CD4-positive, CD25-positive, alpha-beta regulatory T cell (primary cell): ENCODE measurements at regions not wholly inside any gene's neighbourhood (a gene's known extent, or its start where the extent isn't known, plus 50 kb on each side); places are given as distances from the start of the nearest gene placed in this dataset.
"Not testable (repeated sequence)": the region's sequence is repeated elsewhere in the genome, so short reads cannot be mapped to it uniquely, and the experiment has no call there.

Experiments
- ATAC-seq, 2 donors: fragments of 150-1000 bp; cut with Tn5 transposase; one replicate each; pipeline ENCODE4 v1.10.0; 2021; ENCODE audit warnings: low read depth in 2 of 2, moderate number of reproducible peaks in 2 of 2, moderate library complexity in 1 of 2
- DNase-seq, 3 donors: peaks; one replicate each; pipeline versions ENCODE4 v3.0.0 to v3.0.0-alpha.2; 2012 to 2022; ENCODE audit warnings: mixed read lengths in 1 of 3
- H3K27ac ChIP-seq: one replicate; pipeline ENCODE4 v1.7.0; 2013; ENCODE audit warnings: mild to moderate bottlenecking, low read length; ENCODE audit not compliant: insufficient read depth, poor library complexity, severe bottlenecking
- H3K27me3 ChIP-seq: one replicate; pipeline ENCODE4 v1.7.0; 2013; ENCODE audit warnings: low read length; ENCODE audit not compliant: control insufficient read depth, insufficient read depth
- H3K36me3 ChIP-seq: one replicate; pipeline ENCODE4 v1.7.0; 2013; ENCODE audit warnings: mild to moderate bottlenecking, low read length, moderate library complexity; ENCODE audit not compliant: control insufficient read depth, insufficient read depth
- H3K4me1 ChIP-seq: 2 replicates; pipeline ENCODE4 v1.7.0; 2013; ENCODE audit warnings: mild to moderate bottlenecking, low read length; ENCODE audit not compliant: insufficient read depth, control insufficient read depth, poor library complexity, severe bottlenecking
- H3K4me3 ChIP-seq: one replicate; pipeline ENCODE4 v1.7.0; 2013; ENCODE audit warnings: low read depth, mild to moderate bottlenecking, low read length, moderate library complexity
- H3K9me3 ChIP-seq, 2 experiments: 1 replicate in 1 of 2; 2 replicates in 1 of 2; pipeline ENCODE4 v1.7.0; 2013; ENCODE audit warnings: low read length in 2 of 2, mild to moderate bottlenecking in 1 of 2, moderate library complexity in 1 of 2; ENCODE audit not compliant: control insufficient read depth in 2 of 2
- H3K27ac Mint-ChIP-seq, 3 donors: one replicate each; pipeline ENCODE4 v1.8.0; 2020 to 2022; ENCODE audit warnings: mild to moderate bottlenecking in 3 of 3, mixed read lengths in 3 of 3, moderate library complexity in 2 of 3
- H3K27me3 Mint-ChIP-seq: one replicate; pipeline ENCODE4 v1.8.0; 2022; ENCODE audit warnings: mild to moderate bottlenecking, mixed read lengths
- H3K36me3 Mint-ChIP-seq: one replicate; pipeline ENCODE4 v1.8.0; 2020; ENCODE audit warnings: mixed read lengths
- H3K4me1 Mint-ChIP-seq, 4 donors: one replicate each; pipeline ENCODE4 v1.8.0; 2020 to 2022; ENCODE audit warnings: mixed read lengths in 4 of 4, mild to moderate bottlenecking in 1 of 4
- H3K4me3 Mint-ChIP-seq, 4 donors: one replicate each; pipeline ENCODE4 v1.8.0; 2020 to 2022; ENCODE audit warnings: mild to moderate bottlenecking in 4 of 4, mixed read lengths in 4 of 4, moderate library complexity in 3 of 4
- H3K9me3 Mint-ChIP-seq, 7 donors: one replicate each; pipeline ENCODE4 v1.8.0; 2020 to 2022; ENCODE audit warnings: mixed read lengths in 7 of 7, mild to moderate bottlenecking in 3 of 7, moderate library complexity in 2 of 7

DNA sequence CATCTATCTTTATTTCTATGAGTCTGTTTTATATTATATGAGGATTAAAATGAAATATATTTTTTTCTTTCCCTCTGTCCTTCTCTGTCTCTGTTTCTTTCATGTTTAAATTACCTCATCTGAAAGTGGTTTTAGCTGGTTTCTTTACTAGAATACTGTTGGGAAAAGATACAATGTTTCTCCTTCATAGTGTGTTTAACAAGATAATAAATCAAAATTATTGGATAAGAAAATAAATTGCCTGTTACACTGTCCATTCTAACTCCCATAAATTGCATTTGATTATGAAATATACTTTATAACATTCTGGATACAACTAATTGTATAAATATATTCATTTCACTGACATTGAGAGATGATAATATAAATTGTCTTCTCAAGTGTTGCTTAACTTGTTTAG, 1168.0 kb downstream of the PLA2G4A start:
- Histone ChIP-seq H3K4me1 (no peaks in the 10 kb centered on the region), H3K9me3 (no peaks in the 10 kb centered on the region), H3K4me3 (no peak overlapping the region), H3K27ac (no peak overlapping the region), H3K27me3 (no peaks in the 10 kb centered on the region), H3K36me3 (no peaks in the 10 kb centered on the region)
- no peak for DNase-seq
- no peaks in the 10 kb centered on the region for H3K36me3 Mint-ChIP-seq
- H3K27ac Mint-ChIP-seq, result no peak overlapping the region
- H3K27me3 Mint-ChIP-seq, result no peaks in the 10 kb centered on the region
- no peak overlapping the region for H3K4me3 Mint-ChIP-seq
- H3K9me3 Mint-ChIP-seq, result peaks cover 0 to 9% (median 3%) of the 10 kb centered on the region in 7 donors
- no peak for ATAC-seq
- H3K4me1 Mint-ChIP-seq, result peaks cover 0 to 8% (median 0%) of the 10 kb centered on the region in 4 donors

- Mint-ChIP-seq H3K36me3 (no peaks in the 10 kb centered on the region), H3K4me1 (peaks cover 0 to 8% (median 0%) of the 10 kb centered on the region in 4 donors), H3K27ac (no peak overlapping the region), H3K4me3 (no peak overlapping the region), H3K27me3 (no peaks in the 10 kb centered on the region), H3K9me3 (peaks cover 0 to 5% (median 4%) of the 10 kb centered on the region in 7 donors)
- no peaks in the 10 kb centered on the region for H3K36me3 ChIP-seq
- DNase-seq (no peak), ATAC-seq (no peak)
- H3K4me1 ChIP-seq, result no peaks in the 10 kb centered on the region
- no peak overlapping the region for H3K27ac ChIP-seq
- H3K9me3 ChIP-seq, result no peaks in the 10 kb centered on the region
- H3K4me3 ChIP-seq, result no peak overlapping the region
- no peaks in the 10 kb centered on the region for H3K27me3 ChIP-seq
Observed at GRCh38 chr1:187999973-188000372, 1171.2 kb downstream of the PLA2G4A start.

DNA sequence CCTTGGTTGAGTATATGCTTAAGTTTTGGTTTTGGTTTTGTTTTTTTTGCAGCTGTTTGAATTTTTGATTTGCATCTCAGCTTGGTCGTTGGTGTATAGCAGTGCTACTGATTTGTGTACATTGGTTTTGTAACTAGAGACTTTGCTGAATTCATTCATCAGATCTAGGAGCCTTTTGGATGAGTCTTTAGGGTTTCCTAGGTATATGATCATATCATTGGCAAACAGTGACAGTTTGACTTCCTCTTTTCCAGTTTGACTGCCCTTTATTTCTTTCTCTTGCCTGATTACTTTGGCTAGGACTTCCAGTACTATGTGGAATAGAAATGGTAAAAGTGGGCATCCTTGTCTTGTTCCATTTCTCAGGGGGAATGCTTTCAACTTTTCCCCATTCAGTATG, 1174.9 kb downstream of the PLA2G4A start:
- not testable (repeated sequence) for H3K4me1 Mint-ChIP-seq

GRCh38 chr1:188004849-188005248, 1176.1 kb downstream of the PLA2G4A start:
- Histone ChIP-seq H3K4me1 (no peaks in the 10 kb centered on the region), H3K4me3 (no peak overlapping the region), H3K9me3 (no peaks in the 10 kb centered on the region), H3K36me3 (no peaks in the 10 kb centered on the region), H3K27me3 (no peaks in the 10 kb centered on the region), H3K27ac (no peak overlapping the region)
- Mint-ChIP-seq H3K4me1 (peaks cover 0 to under 1% (median 0%) of the 10 kb centered on the region in 4 donors), H3K9me3 (peaks cover 0 to 7% (median 4%) of the 10 kb centered on the region in 7 donors), H3K36me3 (no peaks in the 10 kb centered on the region), H3K27me3 (no peaks in the 10 kb centered on the region), H3K4me3 (no peak overlapping the region), H3K27ac (no peak overlapping the region)
- no peak for ATAC-seq
- DNase-seq, result no peak

More for the DNA sequence above, 1174.9 kb downstream of the PLA2G4A start:
- not testable (repeated sequence) for H3K4me3 Mint-ChIP-seq, H3K27me3 ChIP-seq, DNase-seq, H3K9me3 ChIP-seq, H3K4me1 ChIP-seq, H3K36me3 Mint-ChIP-seq, H3K36me3 ChIP-seq, H3K4me3 ChIP-seq, H3K27me3 Mint-ChIP-seq, ATAC-seq, H3K27ac ChIP-seq, H3K9me3 Mint-ChIP-seq
- H3K27ac Mint-ChIP-seq, result peak overlapping the region in 1 of 3 donors; percentile 67

- Histone ChIP-seq H3K36me3 (no peaks in the 10 kb centered on the region), H3K9me3 (no peaks in the 10 kb centered on the region), H3K27me3 (no peaks in the 10 kb centered on the region), H3K4me1 (no peaks in the 10 kb centered on the region), H3K27ac (no peak overlapping the region), H3K4me3 (no peak overlapping the region)
- H3K36me3 Mint-ChIP-seq, result no peaks in the 10 kb centered on the region
- H3K27me3 Mint-ChIP-seq, result no peaks in the 10 kb centered on the region
- no peak overlapping the region for H3K4me3 Mint-ChIP-seq
- peaks cover 0 to 6% (median 3%) of the 10 kb centered on the region in 7 donors for H3K9me3 Mint-ChIP-seq
- no peak overlapping the region for H3K27ac Mint-ChIP-seq
- no peaks in the 10 kb centered on the region for H3K4me1 Mint-ChIP-seq
- ATAC-seq (no peak), DNase-seq (no peak)
Observed at GRCh38 chr1:188006354-188006753, 1177.6 kb downstream of the PLA2G4A start.

GRCh38 chr1:188013222-188013849, 1184.6 kb downstream of the PLA2G4A start:
- not testable (repeated sequence) for H3K4me3 Mint-ChIP-seq, H3K4me1 ChIP-seq, H3K27me3 Mint-ChIP-seq, H3K36me3 Mint-ChIP-seq, DNase-seq, H3K36me3 ChIP-seq, H3K4me1 Mint-ChIP-seq, H3K9me3 ChIP-seq, H3K4me3 ChIP-seq, H3K27me3 ChIP-seq, ATAC-seq, H3K27ac Mint-ChIP-seq, H3K27ac ChIP-seq, H3K9me3 Mint-ChIP-seq

- no peaks in the 10 kb centered on the region for H3K36me3 Mint-ChIP-seq
- ATAC-seq, result no peak
- no peak overlapping the region for H3K27ac Mint-ChIP-seq
Observed at GRCh38 chr1:188017921-188018320, 1189.2 kb downstream of the PLA2G4A start.

GRCh38 chr1:188022661-188023060, 1193.9 kb downstream of the PLA2G4A start:
- Histone ChIP-seq H3K4me3 (no peak overlapping the region), H3K27ac (no peak overlapping the region), H3K27me3 (no peaks in the 10 kb centered on the region), H3K4me1 (no peaks in the 10 kb centered on the region), H3K36me3 (no peaks in the 10 kb centered on the region), H3K9me3 (no peaks in the 10 kb centered on the region)
- no peak overlapping the region for H3K27ac Mint-ChIP-seq
- peaks cover 5 to 13% (median 8%) of the 10 kb centered on the region in 7 donors for H3K9me3 Mint-ChIP-seq
- DNase-seq (no peak), ATAC-seq (no peak)
- H3K36me3 Mint-ChIP-seq, result no peaks in the 10 kb centered on the region
- no peaks in the 10 kb centered on the region for H3K4me1 Mint-ChIP-seq
- H3K27me3 Mint-ChIP-seq, result no peaks in the 10 kb centered on the region
- no peak overlapping the region for H3K4me3 Mint-ChIP-seq

More at GRCh38 chr1:188017921-188018320, 1189.2 kb downstream of the PLA2G4A start:
- Mint-ChIP-seq H3K9me3 (peaks cover 0 to 14% (median 6%) of the 10 kb centered on the region in 7 donors), H3K4me1 (no peaks in the 10 kb centered on the region), H3K4me3 (no peak overlapping the region), H3K27me3 (no peaks in the 10 kb centered on the region)
- Histone ChIP-seq H3K9me3 (no peaks in the 10 kb centered on the region), H3K4me1 (no peaks in the 10 kb centered on the region), H3K4me3 (no peak overlapping the region), H3K27me3 (no peaks in the 10 kb centered on the region), H3K36me3 (no peaks in the 10 kb centered on the region), H3K27ac (no peak overlapping the region)
- DNase-seq, result no peak
